Left lobe of liver (tissue), 2 donors: ENCODE measurements at regions not wholly inside any gene's neighbourhood (a gene's known extent, or its start where the extent isn't known, plus 50 kb on each side); places are given as distances from the start of the nearest gene placed in this dataset.
"Not testable (repeated sequence)": the region's sequence is repeated elsewhere in the genome, so short reads cannot be mapped to it uniquely, and the experiment has no call there.

Experiments used
- ATAC-seq: fragments of 200-7000 bp; cut with Tn5 transposase; one replicate; pipeline ENCODE4 v1.9.1; 2020; ENCODE audit warnings: mild to moderate bottlenecking, moderate library complexity
- DNase-seq: peaks from one replicate; pipeline ENCODE4 v3.0.0-alpha.2; 2020; ENCODE audit warnings: low spot score
- donor health status: DM: no; HTN: no; CAD: no; lungs with moderate emphysema.
- donor health status: DM: no; HTN: yes; CAD: no.

GRCh38 chr2:71962350-71962749 lies 185.3 kb downstream of the CYP26B1 start:
- DNase-seq (no peak), ATAC-seq (no peak)

GRCh38 chr2:71961289-71962027 lies 186.2 kb downstream of the CYP26B1 start:
- no peak for ATAC-seq

GRCh38 chr2:71959494-71959893 lies 188.2 kb downstream of the CYP26B1 start:
- no peak for ATAC-seq

More at GRCh38 chr2:71961289-71962027, 186.2 kb downstream of the CYP26B1 start:
- DNase-seq = no peak

GRCh38 chr2:71958426-71958825 lies 189.2 kb downstream of the CYP26B1 start:
- DNase-seq, ATAC-seq: not testable (repeated sequence)

More at GRCh38 chr2:71959494-71959893, 188.2 kb downstream of the CYP26B1 start:
- no peak for DNase-seq

GRCh38 chr2:71952572-71953188 lies 195.0 kb downstream of the CYP26B1 start:
- DNase-seq = no peak
- no peak for ATAC-seq

- DNase-seq (no peak), ATAC-seq (peak; percentile 58)
Measured at GRCh38 chr2:71951718-71952404, 195.8 kb downstream of the CYP26B1 start.

GRCh38 chr2:71951083-71951468 lies 196.6 kb downstream of the CYP26B1 start:
- no peak for DNase-seq
- ATAC-seq = no peak

GRCh38 chr2:71950256-71951082 lies 197.2 kb downstream of the CYP26B1 start:
- DNase-seq = peak; percentile 84
- peak; percentile 72 for ATAC-seq

GRCh38 chr2:71949537-71949798 lies 198.2 kb downstream of the CYP26B1 start:
- DNase-seq (no peak), ATAC-seq (no peak)

- DNase-seq = peak; percentile 94
- peak; percentile 88 for ATAC-seq
Measured at GRCh38 chr2:71948781-71949536, 198.7 kb downstream of the CYP26B1 start.

- no peak for DNase-seq
- no peak for ATAC-seq
Measured at GRCh38 chr2:71947809-71948208, 199.9 kb downstream of the CYP26B1 start.

- DNase-seq = no peak
- ATAC-seq = no peak
Measured at GRCh38 chr2:71945603-71945959, 202.1 kb downstream of the CYP26B1 start.

GRCh38 chr2:71944806-71945602 lies 202.7 kb downstream of the CYP26B1 start:
- ATAC-seq (no peak), DNase-seq (peak; percentile 21)

- no peak for DNase-seq
- no peak for ATAC-seq
Measured at GRCh38 chr2:71944183-71944550, 203.5 kb downstream of the CYP26B1 start.

- ATAC-seq (no peak), DNase-seq (peak; percentile 29)
Measured at GRCh38 chr2:71943238-71944182, 204.2 kb downstream of the CYP26B1 start.

- DNase-seq (no peak), ATAC-seq (no peak)
Measured at GRCh38 chr2:71941726-71942525, 205.7 kb downstream of the CYP26B1 start.

GRCh38 chr2:71940695-71941094 lies 207.0 kb downstream of the CYP26B1 start:
- DNase-seq (peak; percentile 86), ATAC-seq (peak; percentile 85)
